ENCODE measurements at regions not wholly inside any gene's neighbourhood (a gene's known extent, or its start where the extent isn't known, plus 50 kb on each side); places are given as distances from the start of the nearest gene placed in this dataset.
"Not testable (repeated sequence)": the region's sequence is repeated elsewhere in the genome, so short reads cannot be mapped to it uniquely, and the experiment has no call there.

DNA sequence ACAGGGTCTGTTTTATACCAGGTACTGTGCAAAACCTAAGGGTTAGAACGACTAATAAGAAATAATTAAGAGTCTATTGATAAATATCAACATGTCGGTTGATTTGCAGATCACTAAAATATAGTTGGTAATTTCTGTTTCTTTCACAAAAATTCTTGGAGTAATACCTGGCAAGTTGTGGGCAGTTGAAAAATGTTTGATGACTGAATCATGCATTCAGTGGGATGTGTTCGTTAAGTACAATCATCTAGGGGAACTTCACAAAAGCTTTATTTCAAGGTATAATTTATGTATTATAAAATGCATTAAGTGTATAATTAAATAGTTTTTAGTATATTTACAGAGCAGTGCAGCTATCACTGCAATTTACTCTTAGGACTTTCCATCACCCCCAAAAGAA lies 120.0 kb downstream of the KCNA5 start:
- DNase-seq (ENCODE audit: low read depth in 2 of 3, low spot score in 2 of 3) = no peak

DNA sequence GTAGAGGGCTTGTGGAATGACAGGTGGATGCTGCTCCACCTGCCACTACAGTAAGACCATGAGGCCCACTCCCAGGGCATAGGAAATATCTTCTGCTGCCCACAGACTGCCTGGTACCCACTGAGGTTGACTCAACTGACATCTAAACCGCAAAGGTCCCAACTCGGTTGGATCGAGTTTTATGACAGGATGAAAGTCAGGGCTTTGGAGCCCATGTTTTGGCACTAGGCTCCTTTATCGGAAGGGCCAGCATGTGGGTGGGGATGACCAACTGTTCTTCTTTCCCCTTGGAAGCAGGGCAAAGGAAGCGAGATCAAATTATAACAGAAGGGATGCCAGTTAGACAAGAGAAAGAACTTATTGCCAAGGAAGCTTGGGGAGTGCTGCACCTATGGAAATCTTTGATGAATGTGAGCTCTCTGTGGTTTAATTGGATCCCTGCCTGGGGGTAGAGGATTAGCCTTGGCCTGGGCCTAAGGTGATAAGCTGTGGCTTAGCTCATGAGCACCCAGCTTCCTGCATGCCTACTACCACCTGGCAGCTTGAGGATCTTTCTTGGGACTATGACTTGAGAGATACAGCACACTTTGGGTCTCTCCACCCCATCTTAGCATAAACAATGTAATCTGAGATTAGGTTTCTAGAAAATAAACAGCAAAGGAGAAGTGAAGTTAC lies 121.8 kb downstream of the KCNA5 start:
- no peak for DNase-seq (ENCODE audit: low read depth in 2 of 3, low spot score in 2 of 3)

GRCh38 chr12:5166976-5167375 lies 123.3 kb downstream of the KCNA5 start:
- DNase-seq (ENCODE audit: low read depth in 2 of 3, low spot score in 2 of 3) = no peak

DNA sequence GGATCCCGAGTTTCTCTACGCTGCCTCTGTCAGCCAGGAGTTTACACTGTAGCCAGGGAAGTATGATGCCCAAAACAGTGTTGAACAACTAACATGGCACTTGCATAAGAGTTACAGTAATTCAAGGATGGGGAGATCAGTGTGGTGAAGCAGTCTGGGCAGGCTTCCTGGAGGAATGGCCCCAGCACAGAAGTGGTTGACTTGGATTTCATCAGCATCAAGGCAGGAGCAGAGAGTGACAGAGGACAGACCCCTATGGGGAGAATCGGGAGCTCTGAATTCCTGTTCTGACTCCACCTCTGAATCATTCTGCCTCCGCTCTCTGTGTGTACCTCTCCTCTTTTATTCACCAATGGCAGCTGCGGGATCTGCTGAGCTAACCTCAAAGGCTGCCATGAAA lies 124.5 kb downstream of the KCNA5 start:
- DNase-seq (ENCODE audit: low read depth in 2 of 3, low spot score in 2 of 3) = no peak

- DNase-seq (ENCODE audit: low read depth in 2 of 3, low spot score in 2 of 3) = no peak
These were observed 127.2 kb downstream of the KCNA5 start for GRCh38 chr12:5170844-5171243.

GRCh38 chr12:5171701-5172100 lies 128.0 kb downstream of the KCNA5 start:
- DNase-seq (ENCODE audit: low read depth in 2 of 3, low spot score in 2 of 3) = no peak

- no peak for DNase-seq (ENCODE audit: low read depth in 2 of 3, low spot score in 2 of 3)
These were observed 129.2 kb downstream of the KCNA5 start for GRCh38 chr12:5172886-5173285.

DNA sequence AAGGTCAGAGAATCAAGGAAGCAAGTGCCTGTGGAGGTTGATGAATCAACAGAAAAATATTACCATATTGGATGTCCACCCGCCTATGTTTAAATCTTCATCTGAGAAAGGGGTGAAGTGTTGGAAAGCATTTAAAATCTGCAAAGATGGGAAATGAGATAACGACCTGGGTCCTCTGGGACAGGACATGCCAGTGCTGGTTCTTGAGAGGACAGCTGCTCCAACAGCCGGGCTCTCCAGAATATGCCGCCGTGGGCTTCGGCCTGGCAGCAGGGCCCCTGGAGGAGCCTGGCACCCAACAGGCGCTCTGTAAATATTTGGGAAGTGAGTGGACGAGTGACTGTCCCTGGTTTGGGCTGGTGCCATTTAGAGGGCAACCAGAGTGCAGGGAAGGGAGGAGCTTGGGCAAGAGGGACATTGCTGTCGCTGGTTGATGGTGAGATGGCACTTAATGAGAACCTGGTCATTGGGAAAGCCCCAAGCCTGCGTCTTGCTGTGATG lies 129.9 kb downstream of the KCNA5 start:
- no peak for DNase-seq (ENCODE audit: low read depth in 2 of 3, low spot score in 2 of 3)

DNA sequence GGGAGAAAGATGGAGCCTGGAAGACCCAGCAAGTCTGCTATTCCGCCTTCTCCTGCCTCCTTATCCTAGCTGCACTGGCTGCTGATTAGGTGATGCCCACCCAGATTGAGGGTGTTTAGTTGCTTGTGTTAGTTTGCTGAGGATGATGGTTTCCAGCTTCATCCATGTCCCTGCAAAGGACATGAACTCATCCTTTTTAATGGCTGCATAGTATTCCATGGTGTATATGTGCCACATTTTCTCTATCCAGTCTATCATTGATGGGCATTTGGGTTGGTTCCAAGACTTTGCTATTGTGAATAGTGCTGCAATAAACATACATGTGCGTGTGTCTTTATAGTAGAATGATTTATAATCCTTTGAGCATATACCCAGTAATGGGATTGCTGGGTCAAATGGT lies 131.7 kb downstream of the KCNA5 start:
- DNase-seq (ENCODE audit: low read depth in 2 of 3, low spot score in 2 of 3) = not testable (repeated sequence)

GRCh38 chr12:5176036-5176435 lies 132.4 kb downstream of the KCNA5 start:
- no peak for DNase-seq (ENCODE audit: low read depth in 2 of 3, low spot score in 2 of 3)

DNA sequence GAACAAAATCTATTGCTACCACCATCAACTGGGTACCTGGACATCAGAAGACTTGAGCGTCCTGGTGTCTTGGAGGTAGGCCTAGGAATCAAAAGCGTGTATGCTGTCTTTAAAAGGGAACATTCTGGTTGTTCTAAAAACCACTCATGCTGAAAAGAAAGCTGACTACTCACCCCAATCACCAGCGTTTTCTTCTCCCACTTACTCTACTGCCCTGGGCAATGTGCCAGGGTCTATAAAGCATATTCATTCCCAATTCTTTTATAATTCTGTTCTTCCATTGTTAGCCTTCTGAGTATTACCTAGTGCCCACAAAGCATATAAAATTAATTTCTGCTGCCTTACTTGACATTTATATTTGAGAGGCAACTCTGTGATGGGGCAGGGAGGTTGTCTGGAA lies 133.4 kb downstream of the KCNA5 start:
- DNase-seq (ENCODE audit: low read depth in 2 of 3, low spot score in 2 of 3) = no peak

GRCh38 chr12:5177731-5178130 lies 134.1 kb downstream of the KCNA5 start:
- no peak for DNase-seq (ENCODE audit: low read depth in 2 of 3, low spot score in 2 of 3)

GRCh38 chr12:5178571-5178970 lies 134.9 kb downstream of the KCNA5 start:
- DNase-seq (ENCODE audit: low read depth in 2 of 3, low spot score in 2 of 3) = no peak

GRCh38 chr12:5180496-5180895 lies 136.8 kb downstream of the KCNA5 start:
- no peak for DNase-seq (ENCODE audit: low read depth in 2 of 3, low spot score in 2 of 3)

GRCh38 chr12:5184186-5184585 lies 140.5 kb downstream of the KCNA5 start:
- DNase-seq (ENCODE audit: low read depth in 2 of 3, low spot score in 2 of 3) = no peak

DNA sequence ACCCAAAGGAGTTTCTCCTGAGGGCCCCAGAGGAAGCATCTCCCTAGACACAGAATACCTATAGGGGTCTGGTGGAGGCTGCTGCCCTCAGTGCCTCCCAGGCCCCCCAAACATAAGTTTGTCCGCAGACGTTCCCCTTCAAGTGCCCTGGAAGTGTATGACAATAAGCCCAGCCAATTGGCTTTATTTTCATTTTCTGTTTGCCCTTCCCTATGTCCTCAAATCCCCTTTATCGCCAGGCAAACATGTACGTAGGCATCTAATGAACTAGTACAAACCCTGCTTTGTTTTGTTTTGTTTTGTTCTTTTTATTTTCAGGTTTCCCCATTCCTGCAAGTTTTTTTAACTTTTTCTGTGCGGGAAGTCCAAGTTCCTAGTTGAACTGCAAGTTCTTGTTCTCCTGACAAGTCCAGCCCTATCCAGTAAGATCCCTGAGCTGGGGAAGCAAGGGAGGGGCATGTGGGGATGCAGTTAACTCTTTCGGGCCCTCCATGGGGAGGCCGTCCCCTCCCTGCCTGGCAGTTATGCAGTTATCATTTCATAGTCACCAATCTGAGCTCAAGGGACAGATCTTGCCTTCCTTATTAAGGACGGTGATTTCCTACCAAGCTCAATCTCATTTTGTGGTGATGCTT lies 141.9 kb downstream of the KCNA5 start:
- DNase-seq (ENCODE audit: low read depth in 2 of 3, low spot score in 2 of 3) = no peak

DNA sequence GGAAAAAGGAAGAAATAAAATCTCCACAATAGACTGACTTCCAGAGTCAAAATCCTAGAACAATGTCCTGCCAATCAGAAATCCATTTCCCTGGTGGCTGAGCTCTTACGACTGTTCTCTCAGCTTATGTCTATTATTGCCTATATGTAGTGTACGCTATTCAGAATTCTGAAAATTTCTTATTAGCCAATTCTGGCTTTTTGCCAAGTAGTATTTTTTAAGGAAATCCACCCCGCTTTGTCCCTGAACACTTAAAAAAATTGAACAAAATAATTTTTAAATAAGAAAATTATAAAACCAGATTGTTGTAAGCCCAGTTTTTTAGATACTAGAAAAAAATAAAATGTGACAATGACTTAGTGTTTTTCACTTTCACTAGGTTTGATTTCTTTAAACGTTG lies 143.0 kb downstream of the KCNA5 start:
- no peak for DNase-seq (ENCODE audit: low read depth in 2 of 3, low spot score in 2 of 3)

DNA sequence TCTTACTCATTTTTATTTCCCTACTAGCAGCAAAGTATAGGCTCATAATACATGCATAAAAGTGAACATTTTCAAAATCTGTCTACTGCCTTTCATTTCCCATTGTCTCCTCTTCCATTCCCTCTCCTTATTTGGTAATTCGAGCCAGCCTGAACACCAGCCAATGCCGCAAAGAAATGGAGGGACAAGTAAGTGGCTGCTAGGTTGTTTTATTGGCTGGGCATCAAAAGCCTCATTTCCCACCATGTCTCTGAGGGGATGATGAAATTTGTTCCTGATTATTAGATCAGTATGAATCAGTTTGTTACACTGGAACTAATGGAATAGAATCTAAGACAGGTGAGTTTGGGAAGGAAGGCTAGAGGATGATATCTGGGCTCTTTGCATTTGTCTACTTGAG lies 143.5 kb downstream of the KCNA5 start:
- DNase-seq (ENCODE audit: low read depth in 2 of 3, low spot score in 2 of 3) = no peak

DNA sequence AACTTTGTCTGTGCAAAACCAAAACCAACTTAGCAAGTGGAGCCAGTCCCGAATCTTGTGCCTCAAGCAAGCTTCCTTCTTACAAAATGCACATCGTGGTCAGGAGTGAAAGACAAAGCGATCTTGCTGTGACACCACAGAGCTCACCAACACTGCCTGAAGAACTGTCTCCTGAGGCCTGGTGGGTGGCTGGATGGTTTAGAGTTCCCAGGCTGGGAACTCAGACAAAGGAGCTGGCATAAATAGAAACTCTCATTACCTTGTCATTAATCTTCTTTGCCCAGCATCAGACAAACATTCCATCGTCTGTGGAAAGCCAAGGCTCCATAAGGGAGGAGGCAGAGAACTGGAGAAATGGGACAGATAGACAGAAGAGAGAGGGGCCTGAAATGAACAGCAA lies 144.8 kb downstream of the KCNA5 start:
- no peak for DNase-seq (ENCODE audit: low read depth in 2 of 3, low spot score in 2 of 3)

- DNase-seq (ENCODE audit: low read depth in 2 of 3, low spot score in 2 of 3) = no peak
These were observed 145.5 kb downstream of the KCNA5 start for GRCh38 chr12:5189173-5189572.

DNA sequence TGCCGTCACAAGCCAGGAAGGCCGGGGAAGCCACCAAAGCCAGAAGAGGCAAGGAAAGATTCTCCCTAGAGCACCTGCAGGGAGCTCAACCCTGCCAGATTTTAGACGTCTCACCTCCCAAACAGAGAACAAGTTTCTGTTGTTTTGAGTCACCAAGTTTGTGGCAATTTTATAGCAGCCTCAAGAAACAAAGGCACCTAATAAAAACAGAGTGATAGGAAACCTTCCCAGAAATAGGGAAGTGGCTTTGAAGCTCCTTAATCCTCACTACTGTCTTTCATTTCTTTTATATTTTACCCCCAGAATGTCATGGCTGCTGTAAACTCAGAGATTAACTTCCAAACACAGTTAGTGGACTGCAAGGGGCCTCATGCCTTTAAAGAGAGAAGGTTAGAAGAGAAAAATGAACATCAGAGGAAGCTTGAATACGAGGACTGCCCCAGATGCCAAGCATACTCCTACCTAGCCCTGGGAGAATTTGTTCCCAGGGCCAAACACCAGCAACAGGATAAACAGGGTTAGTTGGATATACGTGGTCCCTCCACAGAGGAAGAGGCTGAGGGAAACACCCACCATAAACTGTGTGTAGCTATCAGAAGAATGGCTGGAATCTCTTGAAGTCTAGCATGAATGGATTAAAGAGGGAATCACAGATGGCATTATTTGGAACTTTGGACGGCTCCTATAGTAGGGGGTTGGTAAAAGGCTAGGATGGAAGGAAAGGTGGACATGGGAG lies 148.3 kb downstream of the KCNA5 start:
- no peak for DNase-seq (ENCODE audit: low read depth in 2 of 3, low spot score in 2 of 3)

DNA sequence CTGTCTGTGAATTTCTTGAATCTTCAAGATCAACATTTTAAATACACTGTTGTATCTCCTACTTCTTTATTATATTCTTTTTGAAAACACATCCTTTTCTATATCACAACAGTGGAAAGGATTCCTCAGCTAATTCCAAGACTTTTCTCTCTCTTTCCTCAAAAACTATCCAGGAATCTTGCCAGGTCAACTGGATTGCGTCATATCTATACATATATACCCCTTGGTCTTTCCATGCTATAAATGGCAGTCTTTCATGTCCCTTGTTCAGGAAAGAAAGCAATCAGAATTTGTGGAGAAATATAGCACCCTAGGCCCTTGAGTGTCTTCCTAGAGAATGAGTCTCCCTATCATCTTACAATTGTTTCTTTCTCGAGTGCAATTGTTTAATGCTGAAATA lies 149.0 kb downstream of the KCNA5 start:
- no peak for DNase-seq (ENCODE audit: low read depth in 2 of 3, low spot score in 2 of 3)

Measured in activated CD8-positive, alpha-beta memory T cell treated with anti-CD3 and anti-CD28 coated beads for 48 hours (primary cell).